Skeletal muscle tissue (tissue), 3 donors: ENCODE measurements at regions not wholly inside any gene's neighbourhood (a gene's known extent, or its start where the extent isn't known, plus 50 kb on each side); places are given as distances from the start of the nearest gene placed in this dataset.

Experiments used
- H3K27ac ChIP-seq: one replicate; pipeline ENCODE4 v1.7.0; 2013; ENCODE audit warnings: mild to moderate bottlenecking, low read depth, low read length, inconsistent platforms
- H3K27me3 ChIP-seq, 3 donors: one replicate each; pipeline ENCODE4 v1.7.0; 2013; ENCODE audit warnings: low read length in 3 of 3; ENCODE audit not compliant: control insufficient read depth in 3 of 3, insufficient read depth in 3 of 3
- H3K36me3 ChIP-seq, 3 donors: one replicate each; pipeline ENCODE4 v1.7.0; 2013; ENCODE audit warnings: low read length in 3 of 3; ENCODE audit not compliant: control insufficient read depth in 3 of 3, insufficient read depth in 3 of 3
- H3K4me1 ChIP-seq, 3 donors: one replicate each; pipeline ENCODE4 v1.7.0; 2013; ENCODE audit warnings: low read length in 3 of 3, mild to moderate bottlenecking in 3 of 3; ENCODE audit not compliant: control insufficient read depth in 3 of 3, insufficient read depth in 3 of 3
- H3K4me3 ChIP-seq, 3 donors: one replicate each; pipeline ENCODE4 v1.7.0; 2013; ENCODE audit warnings: low read length in 3 of 3
- H3K9ac ChIP-seq, 3 donors: one replicate each; pipeline ENCODE4 v1.7.0; 2013; ENCODE audit warnings: low read length in 3 of 3, mild to moderate bottlenecking in 3 of 3, moderate library complexity in 2 of 3, low read depth in 1 of 3
- H3K9me3 ChIP-seq, 3 donors: one replicate each; pipeline ENCODE4 v1.7.0; 2013; ENCODE audit warnings: low read length in 3 of 3; ENCODE audit not compliant: control insufficient read depth in 3 of 3
- donor health status: Osteomylitis.

GRCh38 chr6:63516186-63516944 is 55.9 kb upstream of the LOC128125822 start:
- H3K36me3 ChIP-seq = no peaks in the 10 kb centered on the region
- H3K9me3 ChIP-seq = no peaks in the 10 kb centered on the region
- no peak overlapping the region for H3K27ac ChIP-seq
- no peaks in the 10 kb centered on the region for H3K27me3 ChIP-seq
- H3K9ac ChIP-seq = no peak overlapping the region
- H3K4me3 ChIP-seq = no peak overlapping the region
- H3K4me1 ChIP-seq = no peaks in the 10 kb centered on the region

- no peak overlapping the region for H3K27ac ChIP-seq
- H3K36me3 ChIP-seq = no peaks in the 10 kb centered on the region
- no peak overlapping the region for H3K9ac ChIP-seq
- no peak overlapping the region for H3K4me3 ChIP-seq
- H3K9me3 ChIP-seq = no peaks in the 10 kb centered on the region
- no peaks in the 10 kb centered on the region for H3K4me1 ChIP-seq
- H3K27me3 ChIP-seq = no peaks in the 10 kb centered on the region
Observed at GRCh38 chr6:63517221-63517620, 55.1 kb upstream of the LOC128125822 start.

- Histone ChIP-seq H3K27ac (no peak overlapping the region), H3K9ac (no peak overlapping the region), H3K4me3 (no peak overlapping the region), H3K9me3 (no peaks in the 10 kb centered on the region), H3K4me1 (no peaks in the 10 kb centered on the region), H3K36me3 (no peaks in the 10 kb centered on the region), H3K27me3 (no peaks in the 10 kb centered on the region)
Observed at GRCh38 chr6:63521475-63522210, 50.6 kb upstream of the LOC128125822 start.
